ENCODE measurements at regions not wholly inside any gene's neighbourhood (a gene's known extent, or its start where the extent isn't known, plus 50 kb on each side); places are given as distances from the start of the nearest gene placed in this dataset.

DNA sequence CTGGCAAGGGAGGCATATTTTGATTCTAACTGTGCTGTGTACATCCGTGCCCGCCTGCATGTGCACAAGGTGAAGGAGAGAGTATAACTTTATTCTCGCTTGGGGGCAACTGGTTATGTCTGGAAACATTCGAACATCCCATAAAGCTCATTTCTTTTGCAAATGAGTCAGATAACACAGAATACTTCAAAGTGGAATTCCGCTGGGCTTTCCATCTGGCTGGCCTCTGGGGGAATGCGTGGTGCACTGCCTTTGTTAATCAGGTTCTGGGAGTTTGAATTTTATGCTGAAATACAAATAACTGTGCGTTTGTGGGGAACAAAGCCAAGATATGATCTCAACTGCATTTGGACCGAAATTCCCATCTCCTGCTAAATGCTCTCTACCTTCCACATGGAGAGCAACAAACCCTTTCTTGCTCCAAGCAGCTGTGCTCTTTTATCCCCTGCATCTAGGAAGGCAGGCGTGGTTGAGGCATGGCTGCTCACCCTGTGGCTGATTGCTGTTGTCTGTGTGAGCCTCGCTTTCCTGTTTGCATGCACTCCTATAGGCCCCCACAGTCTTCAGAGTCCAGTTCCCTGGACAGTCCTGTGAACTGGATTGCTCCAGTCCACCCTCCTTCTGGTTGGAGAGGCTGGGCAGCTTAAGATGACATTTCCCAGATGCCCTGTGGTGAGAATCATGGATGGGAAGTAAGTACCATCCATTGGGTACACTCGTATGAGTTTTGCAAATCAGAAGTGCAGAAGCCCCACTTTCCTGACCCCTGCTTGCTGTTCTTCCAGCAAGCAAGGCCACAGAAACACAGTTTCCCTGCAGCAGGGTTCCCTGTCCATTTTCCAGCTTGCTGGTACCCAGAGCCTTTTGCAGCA is 82.9 kb upstream of the ALDH1B1 start:
- Mint-ChIP-seq H3K36me3 (no peaks in the 10 kb centered on the region), H3K27ac (no peak overlapping the region), H3K4me1 (no peaks in the 10 kb centered on the region), H3K9me3 (peaks cover 0 to 4% (median 0%) of the 10 kb centered on the region in 7 donors), H3K4me3 (no peak overlapping the region), H3K27me3 (ENCODE audit: low read depth in 3 of 3) (peaks cover 3 to 8% (median 4%) of the 10 kb centered on the region in 3 donors)
- H3K4me3 ChIP-seq (replicated peaks in 1 of 3; ENCODE audit: low read depth in 2 of 3, low read length in 3 of 3), result no peak overlapping the region
- DNase-seq, result no peak
- no peak overlapping the region for H2AFZ ChIP-seq (ENCODE audit: insufficient read depth, low read depth, low read length, poor library complexity, severe bottlenecking)
- intact Hi-C loops (cut with micrococcal nuclease), result no loop called here
- H3K36me3 ChIP-seq (replicated peaks in 1 of 2; ENCODE audit: control insufficient read depth in 1 of 2, insufficient read depth in 2 of 2, low read length in 2 of 2), result no peaks in the 10 kb centered on the region
- no peaks in the 10 kb centered on the region for H4K20me1 ChIP-seq (ENCODE audit: insufficient read depth, low read length)
- H3K27ac ChIP-seq (ENCODE audit: low read depth in 1 of 2, low read length in 2 of 2), result no peak overlapping the region
- WGBS (ENCODE audit: insufficient coverage), result 97% methylated on average over 8 of the region's 11 CpGs
- no peaks in the 10 kb centered on the region for H3K27me3 ChIP-seq (ENCODE audit: control insufficient read depth in 2 of 2, insufficient read depth in 2 of 2, low read length in 2 of 2)
- no peaks in the 10 kb centered on the region for H3K4me1 ChIP-seq (ENCODE audit: control insufficient read depth in 1 of 2, insufficient read depth in 2 of 2, low read length in 2 of 2)
- no peak overlapping the region for H3K9ac ChIP-seq (ENCODE audit: insufficient read depth, low read length, poor library complexity, severe bottlenecking)
- TF ChIP-seq, protein P1, sequence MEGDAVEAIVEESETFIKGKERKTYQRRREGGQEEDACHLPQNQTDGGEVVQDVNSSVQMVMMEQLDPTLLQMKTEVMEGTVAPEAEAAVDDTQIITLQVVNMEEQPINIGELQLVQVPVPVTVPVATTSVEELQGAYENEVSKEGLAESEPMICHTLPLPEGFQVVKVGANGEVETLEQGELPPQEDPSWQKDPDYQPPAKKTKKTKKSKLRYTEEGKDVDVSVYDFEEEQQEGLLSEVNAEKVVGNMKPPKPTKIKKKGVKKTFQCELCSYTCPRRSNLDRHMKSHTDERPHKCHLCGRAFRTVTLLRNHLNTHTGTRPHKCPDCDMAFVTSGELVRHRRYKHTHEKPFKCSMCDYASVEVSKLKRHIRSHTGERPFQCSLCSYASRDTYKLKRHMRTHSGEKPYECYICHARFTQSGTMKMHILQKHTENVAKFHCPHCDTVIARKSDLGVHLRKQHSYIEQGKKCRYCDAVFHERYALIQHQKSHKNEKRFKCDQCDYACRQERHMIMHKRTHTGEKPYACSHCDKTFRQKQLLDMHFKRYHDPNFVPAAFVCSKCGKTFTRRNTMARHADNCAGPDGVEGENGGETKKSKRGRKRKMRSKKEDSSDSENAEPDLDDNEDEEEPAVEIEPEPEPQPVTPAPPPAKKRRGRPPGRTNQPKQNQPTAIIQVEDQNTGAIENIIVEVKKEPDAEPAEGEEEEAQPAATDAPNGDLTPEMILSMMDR (IDR thresholded peaks at IDR 0.05), result no peak
- no peaks in the 10 kb centered on the region for H3K79me2 ChIP-seq (ENCODE audit: insufficient read depth, low read length)
- H3K9me3 ChIP-seq (replicated peaks in 1 of 2; ENCODE audit: control insufficient read depth in 1 of 2, insufficient read depth in 1 of 2, low read length in 2 of 2), result no peaks in the 10 kb centered on the region
- no peak overlapping the region for H3K4me2 ChIP-seq (replicated peaks; ENCODE audit: extremely low read depth, low read length, poor library complexity, severe bottlenecking)

DNA sequence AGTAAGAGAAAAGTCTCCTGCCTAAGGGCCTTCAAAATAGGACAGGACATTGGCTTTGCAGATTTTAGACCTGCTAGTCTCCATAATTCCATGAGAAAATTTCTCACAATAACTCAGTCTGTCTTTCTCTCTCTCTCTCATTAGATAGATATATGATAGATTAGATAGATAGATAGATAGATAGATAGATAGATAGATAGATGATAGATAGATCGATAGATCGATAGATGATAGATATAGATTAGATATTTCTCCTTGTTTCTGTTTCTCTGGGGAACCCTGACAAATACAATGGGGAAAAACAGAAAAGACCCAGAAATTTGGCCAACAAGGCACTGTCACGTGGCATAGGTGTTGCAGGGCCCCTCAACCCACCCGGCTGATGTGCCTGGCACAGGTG is 84.4 kb upstream of the ALDH1B1 start:
- Histone ChIP-seq H3K27me3 (ENCODE audit: control insufficient read depth in 2 of 2, insufficient read depth in 2 of 2, low read length in 2 of 2) (no peaks in the 10 kb centered on the region), H3K36me3 (replicated peaks in 1 of 2; ENCODE audit: control insufficient read depth in 1 of 2, insufficient read depth in 2 of 2, low read length in 2 of 2) (no peaks in the 10 kb centered on the region), H3K4me3 (replicated peaks in 1 of 3; ENCODE audit: low read depth in 2 of 3, low read length in 3 of 3) (no peak overlapping the region), H3K4me2 (replicated peaks; ENCODE audit: extremely low read depth, low read length, poor library complexity, severe bottlenecking) (no peak overlapping the region), H3K9ac (ENCODE audit: insufficient read depth, low read length, poor library complexity, severe bottlenecking) (no peak overlapping the region), H3K4me1 (ENCODE audit: control insufficient read depth in 1 of 2, insufficient read depth in 2 of 2, low read length in 2 of 2) (no peaks in the 10 kb centered on the region), H3K9me3 (replicated peaks in 1 of 2; ENCODE audit: control insufficient read depth in 1 of 2, insufficient read depth in 1 of 2, low read length in 2 of 2) (no peaks in the 10 kb centered on the region), H3K79me2 (ENCODE audit: insufficient read depth, low read length) (no peaks in the 10 kb centered on the region), H3K27ac (ENCODE audit: low read depth in 1 of 2, low read length in 2 of 2) (no peak overlapping the region), H2AFZ (ENCODE audit: insufficient read depth, low read depth, low read length, poor library complexity, severe bottlenecking) (no peak overlapping the region), H4K20me1 (ENCODE audit: insufficient read depth, low read length) (no peaks in the 10 kb centered on the region)
- TF ChIP-seq, protein P1 (IDR thresholded peaks at IDR 0.05), result no peak
- Mint-ChIP-seq H3K9me3 (peaks cover 0 to 2% (median 0%) of the 10 kb centered on the region in 7 donors), H3K36me3 (no peaks in the 10 kb centered on the region), H3K27me3 (ENCODE audit: low read depth in 3 of 3) (peaks cover 1 to 4% (median 2%) of the 10 kb centered on the region in 3 donors), H3K27ac (no peak overlapping the region), H3K4me3 (no peak overlapping the region), H3K4me1 (no peaks in the 10 kb centered on the region)
- intact Hi-C loops (cut with micrococcal nuclease), result no loop called here
- 96% methylated on average over 4 of the region's 4 CpGs for WGBS (ENCODE audit: insufficient coverage)
- no peak for DNase-seq

All from CD14-positive monocyte (primary cell).